ENCODE measurements at regions not wholly inside any gene's neighbourhood (a gene's known extent, or its start where the extent isn't known, plus 50 kb on each side); places are given as distances from the start of the nearest gene placed in this dataset.
"Not testable (repeated sequence)": the region's sequence is repeated elsewhere in the genome, so short reads cannot be mapped to it uniquely, and the experiment has no call there.

DNA sequence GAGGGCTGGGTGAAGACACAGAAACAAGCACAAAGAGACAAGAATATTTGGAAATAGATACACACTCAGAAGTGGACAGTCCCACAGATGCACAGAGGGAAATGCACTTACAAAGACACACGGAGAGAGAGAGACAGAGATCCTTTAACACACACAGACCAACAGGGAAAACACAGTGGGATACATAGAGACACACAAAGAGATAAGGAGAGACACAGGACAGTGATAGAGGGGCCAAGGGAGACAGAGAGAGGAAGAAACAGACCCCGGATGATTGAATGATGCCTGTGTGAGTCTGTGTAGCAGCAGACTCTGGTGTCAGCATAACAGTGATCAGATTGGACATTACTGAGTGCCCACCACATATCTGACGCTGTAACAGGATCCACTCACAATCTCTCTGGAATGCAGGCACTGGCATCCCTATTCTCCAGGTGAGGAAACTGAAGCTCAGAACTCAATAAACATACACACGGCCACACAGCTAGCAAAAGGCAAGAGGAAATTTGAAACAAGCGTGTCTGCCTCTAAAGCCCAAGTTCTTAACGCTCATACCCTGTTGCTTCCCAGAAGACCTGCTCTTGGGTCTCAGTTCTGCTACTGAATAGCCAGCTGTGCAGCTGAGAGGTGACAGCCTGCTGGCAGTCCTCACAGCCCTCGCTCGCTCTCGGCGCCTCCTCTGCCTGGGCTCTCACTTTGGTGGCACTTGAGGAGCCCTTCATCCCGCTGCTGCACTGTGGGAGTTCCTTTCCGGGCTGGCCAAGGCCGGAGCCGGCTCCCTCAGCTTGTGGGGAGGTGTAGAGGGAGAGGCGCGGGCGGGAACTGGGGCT lies 186.3 kb upstream of the NLRP1 start:
- TF ChIP-seq, protein P1, sequence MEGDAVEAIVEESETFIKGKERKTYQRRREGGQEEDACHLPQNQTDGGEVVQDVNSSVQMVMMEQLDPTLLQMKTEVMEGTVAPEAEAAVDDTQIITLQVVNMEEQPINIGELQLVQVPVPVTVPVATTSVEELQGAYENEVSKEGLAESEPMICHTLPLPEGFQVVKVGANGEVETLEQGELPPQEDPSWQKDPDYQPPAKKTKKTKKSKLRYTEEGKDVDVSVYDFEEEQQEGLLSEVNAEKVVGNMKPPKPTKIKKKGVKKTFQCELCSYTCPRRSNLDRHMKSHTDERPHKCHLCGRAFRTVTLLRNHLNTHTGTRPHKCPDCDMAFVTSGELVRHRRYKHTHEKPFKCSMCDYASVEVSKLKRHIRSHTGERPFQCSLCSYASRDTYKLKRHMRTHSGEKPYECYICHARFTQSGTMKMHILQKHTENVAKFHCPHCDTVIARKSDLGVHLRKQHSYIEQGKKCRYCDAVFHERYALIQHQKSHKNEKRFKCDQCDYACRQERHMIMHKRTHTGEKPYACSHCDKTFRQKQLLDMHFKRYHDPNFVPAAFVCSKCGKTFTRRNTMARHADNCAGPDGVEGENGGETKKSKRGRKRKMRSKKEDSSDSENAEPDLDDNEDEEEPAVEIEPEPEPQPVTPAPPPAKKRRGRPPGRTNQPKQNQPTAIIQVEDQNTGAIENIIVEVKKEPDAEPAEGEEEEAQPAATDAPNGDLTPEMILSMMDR (IDR thresholded peaks at IDR 0.05; ENCODE audit: unreplicated experiment): no peak
- Mint-ChIP-seq H3K36me3 (ENCODE audit: low read depth, unreplicated experiment) (no peaks in the 10 kb centered on the region), H3K9me3 (ENCODE audit: unreplicated experiment) (no peaks in the 10 kb centered on the region), H3K27me3 (ENCODE audit: unreplicated experiment) (peaks cover 2% of the 10 kb centered on the region), H3K4me1 (ENCODE audit: unreplicated experiment) (no peaks in the 10 kb centered on the region), H3K4me3 (ENCODE audit: unreplicated experiment) (no peak overlapping the region), H3K27ac (ENCODE audit: unreplicated experiment) (no peak overlapping the region)
- no peak for DNase-seq (ENCODE audit: low spot score)

DNA sequence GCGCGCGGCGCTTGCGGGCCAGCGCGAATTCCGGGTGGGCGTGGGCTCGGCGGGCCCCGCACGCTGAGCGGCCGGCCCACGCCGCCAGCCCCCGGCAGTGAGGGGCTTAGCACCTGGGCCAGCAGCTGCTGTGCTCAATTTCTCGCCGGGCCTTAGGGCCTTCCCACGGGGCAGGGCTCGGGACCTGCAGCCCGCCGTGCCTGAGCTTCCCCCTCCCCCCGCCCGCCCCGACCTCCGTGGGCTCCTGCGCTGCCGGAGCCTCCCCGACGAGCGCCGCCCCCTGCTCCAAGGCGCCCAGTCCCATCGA lies 186.9 kb upstream of the NLRP1 start:
- not testable (repeated sequence) for DNase-seq (ENCODE audit: low spot score); H3K4me3 Mint-ChIP-seq (ENCODE audit: unreplicated experiment); H3K36me3 Mint-ChIP-seq (ENCODE audit: low read depth, unreplicated experiment)

DNA sequence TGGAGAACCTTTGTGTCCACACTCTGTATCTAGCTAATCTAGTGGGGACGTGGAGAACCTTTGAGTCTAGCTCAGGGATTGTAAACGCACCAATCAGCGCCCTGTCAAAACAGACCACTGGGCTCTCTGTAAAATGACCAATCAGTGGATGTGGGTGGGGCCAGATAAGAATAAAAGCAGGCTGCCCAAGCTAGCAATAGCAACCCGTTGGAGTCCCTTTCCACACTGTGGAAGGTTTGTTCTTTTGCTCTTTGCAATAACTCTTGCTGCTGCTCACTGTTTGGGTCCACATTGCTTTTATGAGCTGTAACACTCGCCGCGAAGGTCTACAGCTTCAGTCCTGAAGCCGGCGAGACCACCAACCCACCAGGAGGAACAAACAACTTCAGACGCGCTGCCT lies 187.7 kb upstream of the NLRP1 start:
- H3K4me1 Mint-ChIP-seq (ENCODE audit: unreplicated experiment); H3K27ac Mint-ChIP-seq (ENCODE audit: unreplicated experiment); H3K9me3 Mint-ChIP-seq (ENCODE audit: unreplicated experiment); H3K36me3 Mint-ChIP-seq (ENCODE audit: low read depth, unreplicated experiment); H3K4me3 Mint-ChIP-seq (ENCODE audit: unreplicated experiment); DNase-seq (ENCODE audit: low spot score); H3K27me3 Mint-ChIP-seq (ENCODE audit: unreplicated experiment): not testable (repeated sequence)

More for the DNA sequence above, 186.9 kb upstream of the NLRP1 start:
- H3K4me1 Mint-ChIP-seq (ENCODE audit: unreplicated experiment); H3K27ac Mint-ChIP-seq (ENCODE audit: unreplicated experiment); H3K9me3 Mint-ChIP-seq (ENCODE audit: unreplicated experiment); H3K27me3 Mint-ChIP-seq (ENCODE audit: unreplicated experiment): not testable (repeated sequence)

DNA sequence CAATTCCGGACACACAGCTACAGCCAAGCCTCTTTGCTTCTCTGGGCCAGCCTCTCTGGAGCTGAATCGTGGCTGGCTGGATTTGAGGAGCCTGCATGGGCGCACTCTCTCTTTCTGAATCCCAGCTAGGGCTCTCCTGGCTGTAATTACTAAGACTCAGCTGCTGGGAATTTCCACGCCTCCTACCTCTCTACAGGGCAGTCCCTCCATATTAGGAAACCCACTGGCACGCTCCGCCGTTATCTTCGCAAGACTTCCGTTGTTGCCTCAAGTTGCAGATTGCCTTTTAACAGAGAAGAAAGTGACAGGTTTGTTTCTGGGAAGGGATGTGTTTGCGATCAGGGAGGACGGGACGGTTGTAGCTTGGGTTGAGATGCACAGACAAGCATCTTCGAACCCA lies 188.4 kb upstream of the NLRP1 start:
- Mint-ChIP-seq H3K4me1 (ENCODE audit: unreplicated experiment) (no peaks in the 10 kb centered on the region), H3K4me3 (ENCODE audit: unreplicated experiment) (no peak overlapping the region), H3K27ac (ENCODE audit: unreplicated experiment) (no peak overlapping the region), H3K36me3 (ENCODE audit: low read depth, unreplicated experiment) (no peaks in the 10 kb centered on the region), H3K27me3 (ENCODE audit: unreplicated experiment) (peaks cover 3% of the 10 kb centered on the region), H3K9me3 (ENCODE audit: unreplicated experiment) (no peaks in the 10 kb centered on the region)
- TF ChIP-seq, protein P1 (IDR thresholded peaks at IDR 0.05; ENCODE audit: unreplicated experiment): no peak
- no peak for DNase-seq (ENCODE audit: low spot score)

DNA sequence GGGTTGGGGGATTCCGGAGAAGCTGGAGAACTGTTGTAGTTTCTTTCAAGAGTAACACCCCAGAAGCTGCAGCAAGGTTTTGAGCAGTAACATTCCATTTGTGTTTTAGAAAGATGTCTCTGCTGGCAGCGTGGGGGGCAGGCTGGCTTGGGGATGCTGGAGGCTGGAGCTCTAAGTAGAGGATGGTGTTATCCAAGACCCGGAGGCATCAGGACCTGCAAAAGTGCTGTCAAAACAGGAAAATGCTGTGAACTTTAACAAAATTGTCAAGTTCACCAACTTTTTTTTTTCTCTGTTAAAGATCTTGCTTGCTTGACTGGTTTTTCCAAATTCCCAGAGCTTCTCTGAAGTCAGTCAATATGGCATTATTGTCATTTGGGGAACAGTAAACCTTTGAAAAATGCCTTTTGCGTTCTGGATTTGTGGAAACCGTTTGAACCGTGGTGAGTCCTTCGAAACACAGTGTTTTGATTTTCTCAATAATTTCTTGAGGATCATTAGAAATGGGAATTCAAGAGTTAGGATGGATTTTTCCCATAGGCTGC lies 189.6 kb upstream of the NLRP1 start:
- TF ChIP-seq, protein P1 (IDR thresholded peaks at IDR 0.05; ENCODE audit: unreplicated experiment): no peak
- H3K9me3 Mint-ChIP-seq (ENCODE audit: unreplicated experiment): no peaks in the 10 kb centered on the region
- no peak overlapping the region for H3K4me3 Mint-ChIP-seq (ENCODE audit: unreplicated experiment)
- H3K4me1 Mint-ChIP-seq (ENCODE audit: unreplicated experiment): no peaks in the 10 kb centered on the region
- no peak overlapping the region for H3K27ac Mint-ChIP-seq (ENCODE audit: unreplicated experiment)
- no peaks in the 10 kb centered on the region for H3K36me3 Mint-ChIP-seq (ENCODE audit: low read depth, unreplicated experiment)
- H3K27me3 Mint-ChIP-seq (ENCODE audit: unreplicated experiment): peaks cover 3% of the 10 kb centered on the region
- DNase-seq (ENCODE audit: low spot score): no peak

DNA sequence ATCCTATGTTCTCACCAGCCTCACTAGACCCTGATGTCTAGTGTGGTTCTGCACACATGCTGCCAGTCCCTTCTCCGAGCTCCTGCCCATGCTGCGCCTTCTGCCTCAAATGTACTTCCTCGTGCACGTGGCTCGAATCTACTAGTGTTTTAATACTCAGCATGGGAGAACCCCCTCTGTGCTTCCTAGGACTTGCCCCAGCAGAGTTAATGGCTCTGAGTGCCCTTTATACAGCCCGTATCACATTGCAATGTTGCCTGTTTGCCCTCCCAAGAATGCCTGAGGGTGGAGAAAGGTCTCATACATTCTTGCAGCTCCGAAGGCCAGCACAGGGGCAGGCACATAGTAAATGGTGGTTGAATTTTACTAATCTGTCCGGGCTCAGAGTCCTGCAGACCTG lies 190.8 kb upstream of the NLRP1 start:
- H3K4me3 Mint-ChIP-seq (ENCODE audit: unreplicated experiment): no peak overlapping the region
- H3K4me1 Mint-ChIP-seq (ENCODE audit: unreplicated experiment): no peaks in the 10 kb centered on the region
- DNase-seq (ENCODE audit: low spot score): no peak
- peaks cover 3% of the 10 kb centered on the region for H3K27me3 Mint-ChIP-seq (ENCODE audit: unreplicated experiment)
- H3K27ac Mint-ChIP-seq (ENCODE audit: unreplicated experiment): no peak overlapping the region
- TF ChIP-seq, protein P1 (IDR thresholded peaks at IDR 0.05; ENCODE audit: unreplicated experiment): no peak
- H3K9me3 Mint-ChIP-seq (ENCODE audit: unreplicated experiment): no peaks in the 10 kb centered on the region
- H3K36me3 Mint-ChIP-seq (ENCODE audit: low read depth, unreplicated experiment): no peaks in the 10 kb centered on the region

Data from endothelial cell (in vitro differentiated cells).